ENCODE measurements at regions not wholly inside any gene's neighbourhood (a gene's known extent, or its start where the extent isn't known, plus 50 kb on each side); places are given as distances from the start of the nearest gene placed in this dataset.

- Histone ChIP-seq H3K9me3 (ENCODE audit: control insufficient read depth in 1 of 2, insufficient read depth in 1 of 2, low read length in 2 of 2) (no peaks in the 10 kb centered on the region), H3K27ac (ENCODE audit: low read depth in 1 of 2, low read length in 2 of 2) (no peak overlapping the region), H3K4me1 (ENCODE audit: insufficient read depth, low read length) (no peaks in the 10 kb centered on the region), H3K4me3 (ENCODE audit: low read length) (no peak overlapping the region), H3K27me3 (ENCODE audit: control insufficient read depth in 1 of 2, insufficient read depth in 2 of 2, low read length in 2 of 2) (no peaks in the 10 kb centered on the region), H3K36me3 (ENCODE audit: insufficient read depth, low read length) (no peaks in the 10 kb centered on the region)
- no peaks in the 10 kb centered on the region for H3K27me3 Mint-ChIP-seq
- no peaks in the 10 kb centered on the region for H3K9me3 Mint-ChIP-seq
- DNase-seq (no peak), ATAC-seq (ENCODE audit: poor library complexity) (no peak)
- no peaks in the 10 kb centered on the region for H3K36me3 Mint-ChIP-seq (ENCODE audit: low read depth)
- no peak overlapping the region for H3K4me3 Mint-ChIP-seq
- TF ChIP-seq CTCF (IDR thresholded peaks at IDR 0.05), result no peak
- ChIA-PET CTCF (no interaction called here), POLR2A (no interaction called here)
- intact Hi-C loops (cut with DNase I, micrococcal nuclease), result no loop called here
- H3K4me1 Mint-ChIP-seq (ENCODE audit: low read depth), result no peaks in the 10 kb centered on the region
- H3K27ac Mint-ChIP-seq, result no peak overlapping the region
These were observed 276.6 kb upstream of the TBL1XR1 start for GRCh38 chr3:177473903-177474302.

- POLR2A ChIA-PET, result no interaction called here
- DNase-seq, result no peak
These were observed 277.5 kb upstream of the TBL1XR1 start for GRCh38 chr3:177474652-177475355.

GRCh38 chr3:177475356-177475665 is 278.0 kb upstream of the TBL1XR1 start:
- intact Hi-C loops (cut with DNase I, micrococcal nuclease), result no loop called here
- no peak overlapping the region for H3K27ac Mint-ChIP-seq

More at GRCh38 chr3:177474652-177475355, 277.5 kb upstream of the TBL1XR1 start:
- intact Hi-C loops (cut with DNase I, micrococcal nuclease), result no loop called here
- no peak overlapping the region for H3K4me3 ChIP-seq (ENCODE audit: low read length)
- no peak for ATAC-seq (ENCODE audit: poor library complexity)
- Mint-ChIP-seq H3K4me1 (ENCODE audit: low read depth) (no peaks in the 10 kb centered on the region), H3K27ac (no peak overlapping the region), H3K9me3 (no peaks in the 10 kb centered on the region), H3K4me3 (no peak overlapping the region), H3K27me3 (no peaks in the 10 kb centered on the region), H3K36me3 (ENCODE audit: low read depth) (no peaks in the 10 kb centered on the region)
- no peaks in the 10 kb centered on the region for H3K27me3 ChIP-seq (ENCODE audit: control insufficient read depth in 1 of 2, insufficient read depth in 2 of 2, low read length in 2 of 2)
- CTCF ChIA-PET, result no interaction called here
- no peaks in the 10 kb centered on the region for H3K36me3 ChIP-seq (ENCODE audit: insufficient read depth, low read length)
- no peaks in the 10 kb centered on the region for H3K9me3 ChIP-seq (ENCODE audit: control insufficient read depth in 1 of 2, insufficient read depth in 1 of 2, low read length in 2 of 2)
- no peaks in the 10 kb centered on the region for H3K4me1 ChIP-seq (ENCODE audit: insufficient read depth, low read length)
- no peak for TF ChIP-seq CTCF (IDR thresholded peaks at IDR 0.05)
- no peak overlapping the region for H3K27ac ChIP-seq (ENCODE audit: low read depth in 1 of 2, low read length in 2 of 2)

More at GRCh38 chr3:177475356-177475665, 278.0 kb upstream of the TBL1XR1 start:
- no peaks in the 10 kb centered on the region for H3K9me3 ChIP-seq (ENCODE audit: control insufficient read depth in 1 of 2, insufficient read depth in 1 of 2, low read length in 2 of 2)
- TF ChIP-seq CTCF (IDR thresholded peaks at IDR 0.05), result no peak
- H3K36me3 ChIP-seq (ENCODE audit: insufficient read depth, low read length), result no peaks in the 10 kb centered on the region
- Mint-ChIP-seq H3K27me3 (no peaks in the 10 kb centered on the region), H3K36me3 (ENCODE audit: low read depth) (no peaks in the 10 kb centered on the region), H3K4me3 (no peak overlapping the region), H3K4me1 (ENCODE audit: low read depth) (no peaks in the 10 kb centered on the region), H3K9me3 (no peaks in the 10 kb centered on the region)
- H3K27me3 ChIP-seq (ENCODE audit: control insufficient read depth in 1 of 2, insufficient read depth in 2 of 2, low read length in 2 of 2), result no peaks in the 10 kb centered on the region
- no peak overlapping the region for H3K27ac ChIP-seq (ENCODE audit: low read depth in 1 of 2, low read length in 2 of 2)
- ChIA-PET CTCF (no interaction called here), POLR2A (no interaction called here)
- DNase-seq, result no peak
- ATAC-seq (ENCODE audit: poor library complexity), result no peak
- no peaks in the 10 kb centered on the region for H3K4me1 ChIP-seq (ENCODE audit: insufficient read depth, low read length)
- no peak overlapping the region for H3K4me3 ChIP-seq (ENCODE audit: low read length)
